Hepatocyte (in vitro differentiated cells): ENCODE measurements at regions not wholly inside any gene's neighbourhood (a gene's known extent, or its start where the extent isn't known, plus 50 kb on each side); places are given as distances from the start of the nearest gene placed in this dataset.

Experiments used
- DNase-seq: peaks from one replicate; pipeline ENCODE4 v3.0.0-alpha.2; 2016; ENCODE audit warnings: low spot score
- H2AFZ ChIP-seq: fragments of 200-600 bp; sonication (generic); 2 replicates; pipeline ENCODE4 v1.6.0; 2016; ENCODE audit warnings: antibody characterized with exemption, mild to moderate bottlenecking
- H3K27ac ChIP-seq: fragments of 200-600 bp; sonication (generic); 2 replicates; pipeline ENCODE4 v1.5.1; 2016; ENCODE audit warnings: mild to moderate bottlenecking
- H3K27me3 ChIP-seq: fragments of 200-600 bp; sonication (generic); 2 replicates; pipeline ENCODE4 v1.6.1; 2016
- H3K36me3 ChIP-seq: fragments of 200-600 bp; sonication (generic); replicated peaks from 2 replicates; pipeline ENCODE4 v1.5.1; 2016; ENCODE audit warnings: low read depth; ENCODE audit not compliant: insufficient read depth
- H3K4me1 ChIP-seq: fragments of 200-600 bp; sonication (generic); 2 replicates; pipeline ENCODE4 v1.5.1; 2016; ENCODE audit warnings: mild to moderate bottlenecking, moderate library complexity; ENCODE audit not compliant: insufficient read depth
- H3K4me2 ChIP-seq: fragments of 200-600 bp; sonication (generic); 2 replicates; pipeline ENCODE4 v1.6.0; 2016
- H3K4me3 ChIP-seq: fragments of 200-600 bp; sonication (generic); 2 replicates; pipeline ENCODE4 v1.5.1; 2016; ENCODE audit warnings: mild to moderate bottlenecking
- H3K79me2 ChIP-seq: fragments of 200-600 bp; sonication (generic); 2 replicates; pipeline ENCODE4 v1.6.0; 2017; ENCODE audit warnings: mild to moderate bottlenecking
- H3K9me2 ChIP-seq: fragments of 200-600 bp; sonication (generic); replicated peaks from 2 replicates; pipeline ENCODE4 v1.6.0; 2017; ENCODE audit warnings: mild to moderate bottlenecking; ENCODE audit not compliant: insufficient read depth
- H3K9me3 ChIP-seq: fragments of 200-600 bp; sonication (generic); 2 replicates; pipeline ENCODE4 v1.5.1; 2016; ENCODE audit warnings: low read depth, mild to moderate bottlenecking
- H4K20me1 ChIP-seq: fragments of 200-600 bp; sonication (generic); 2 replicates; pipeline ENCODE4 v1.6.0; 2016; ENCODE audit warnings: mild to moderate bottlenecking; ENCODE audit not compliant: insufficient read depth, poor library complexity, severe bottlenecking
- EZH2 ChIP-seq: fragments of 200-600 bp; sonication (generic); IDR thresholded peaks from 2 replicates; pipeline ENCODE4 v1.6.1; 2016; ENCODE audit warnings: antibody characterized with exemption, mild to moderate bottlenecking, borderline replicate concordance
- EZH2phosphoT487 ChIP-seq: fragments of 200-600 bp; sonication (generic); IDR thresholded peaks from one replicate; pipeline ENCODE4 v1.6.1; 2018; ENCODE audit warnings: antibody characterized with exemption, mild to moderate bottlenecking, low read depth, moderate library complexity; ENCODE audit not compliant: unreplicated experiment, severe bottlenecking
- WGBS: methylation state at CpG from one replicate; pipeline ENCODE4 v1.1.6; 2016; ENCODE audit warnings: low lambda C conversion rate; ENCODE audit errors: missing lambda C conversion rate; 5-methylcytosine and 5-hydroxymethylcytosine counted together
- TF ChIP-seq, protein P1 (sequence below): fragments of 200-600 bp; sonication (generic); IDR thresholded peaks from 2 replicates; pipeline ENCODE4 v1.5.1; 2016; ENCODE audit warnings: antibody characterized with exemption, mild to moderate bottlenecking; ENCODE audit not compliant: poor library complexity

- H2AFZ ChIP-seq, result no peak overlapping the region
- H3K79me2 ChIP-seq, result no peaks in the 10 kb centered on the region
- H4K20me1 ChIP-seq, result no peaks in the 10 kb centered on the region
- no peak overlapping the region for H3K27ac ChIP-seq
- no peak overlapping the region for H3K4me3 ChIP-seq
- H3K36me3 ChIP-seq, result no peaks in the 10 kb centered on the region
- H3K9me2 ChIP-seq, result no peaks in the 10 kb centered on the region
- H3K4me2 ChIP-seq, result no peak overlapping the region
- no peaks in the 10 kb centered on the region for H3K9me3 ChIP-seq
- TF ChIP-seq EZH2phosphoT487, result no peak
- TF ChIP-seq, protein P1, sequence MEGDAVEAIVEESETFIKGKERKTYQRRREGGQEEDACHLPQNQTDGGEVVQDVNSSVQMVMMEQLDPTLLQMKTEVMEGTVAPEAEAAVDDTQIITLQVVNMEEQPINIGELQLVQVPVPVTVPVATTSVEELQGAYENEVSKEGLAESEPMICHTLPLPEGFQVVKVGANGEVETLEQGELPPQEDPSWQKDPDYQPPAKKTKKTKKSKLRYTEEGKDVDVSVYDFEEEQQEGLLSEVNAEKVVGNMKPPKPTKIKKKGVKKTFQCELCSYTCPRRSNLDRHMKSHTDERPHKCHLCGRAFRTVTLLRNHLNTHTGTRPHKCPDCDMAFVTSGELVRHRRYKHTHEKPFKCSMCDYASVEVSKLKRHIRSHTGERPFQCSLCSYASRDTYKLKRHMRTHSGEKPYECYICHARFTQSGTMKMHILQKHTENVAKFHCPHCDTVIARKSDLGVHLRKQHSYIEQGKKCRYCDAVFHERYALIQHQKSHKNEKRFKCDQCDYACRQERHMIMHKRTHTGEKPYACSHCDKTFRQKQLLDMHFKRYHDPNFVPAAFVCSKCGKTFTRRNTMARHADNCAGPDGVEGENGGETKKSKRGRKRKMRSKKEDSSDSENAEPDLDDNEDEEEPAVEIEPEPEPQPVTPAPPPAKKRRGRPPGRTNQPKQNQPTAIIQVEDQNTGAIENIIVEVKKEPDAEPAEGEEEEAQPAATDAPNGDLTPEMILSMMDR, result no peak
- no peak for TF ChIP-seq EZH2
- H3K27me3 ChIP-seq, result no peaks in the 10 kb centered on the region
- DNase-seq, result no peak
- peaks cover 3% of the 10 kb centered on the region for H3K4me1 ChIP-seq
- WGBS, result 91% methylated on average over 3 of the region's 3 CpGs
Observed at GRCh38 chr12:58651850-58652249, 268.5 kb downstream of the LRIG3 start.

DNA sequence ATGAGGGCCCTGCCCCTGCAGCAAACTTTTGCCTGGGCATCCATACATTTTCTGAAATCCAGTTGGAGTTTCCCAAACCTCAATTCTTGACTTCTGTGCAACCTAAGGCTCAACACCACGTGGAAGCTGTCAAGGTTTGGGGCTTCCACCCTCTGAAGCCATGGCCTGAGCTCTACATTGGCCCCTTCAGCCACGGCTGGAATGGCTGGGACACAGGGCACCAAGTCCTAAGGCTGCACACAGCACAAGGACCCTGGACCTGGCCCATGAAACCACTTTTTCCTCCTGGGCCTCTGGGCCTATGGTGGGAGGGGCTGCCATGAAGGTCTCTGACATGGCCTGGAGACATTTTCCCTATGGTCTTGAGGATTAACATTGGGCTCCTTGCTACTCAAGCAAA, 266.3 kb downstream of the LRIG3 start:
- H3K27ac ChIP-seq, result no peak overlapping the region
- no peaks in the 10 kb centered on the region for H4K20me1 ChIP-seq
- no peaks in the 10 kb centered on the region for H3K9me3 ChIP-seq
- TF ChIP-seq EZH2, result no peak
- TF ChIP-seq, protein P1, result no peak
- 83% methylated on average over 2 of the region's 2 CpGs for WGBS
- H3K79me2 ChIP-seq, result no peaks in the 10 kb centered on the region
- no peak for DNase-seq
- H3K4me3 ChIP-seq, result no peak overlapping the region
- no peaks in the 10 kb centered on the region for H3K27me3 ChIP-seq
- no peaks in the 10 kb centered on the region for H3K9me2 ChIP-seq
- no peak overlapping the region for H3K4me2 ChIP-seq
- no peaks in the 10 kb centered on the region for H3K4me1 ChIP-seq
- no peaks in the 10 kb centered on the region for H3K36me3 ChIP-seq
- H2AFZ ChIP-seq, result no peak overlapping the region

GRCh38 chr12:58655375-58655774, 264.9 kb downstream of the LRIG3 start:
- 80% methylated on average over 6 of the region's 6 CpGs for WGBS
- H3K27me3 ChIP-seq, result no peaks in the 10 kb centered on the region
- H3K27ac ChIP-seq, result no peak overlapping the region
- no peak overlapping the region for H3K4me3 ChIP-seq
- no peak for DNase-seq
- no peaks in the 10 kb centered on the region for H3K36me3 ChIP-seq
- no peaks in the 10 kb centered on the region for H4K20me1 ChIP-seq
- H3K79me2 ChIP-seq, result no peaks in the 10 kb centered on the region
- no peaks in the 10 kb centered on the region for H3K9me2 ChIP-seq
- no peak overlapping the region for H2AFZ ChIP-seq
- TF ChIP-seq EZH2phosphoT487 (no peak), EZH2 (no peak)
- TF ChIP-seq, protein P1, result no peak
- H3K4me1 ChIP-seq, result no peaks in the 10 kb centered on the region
- no peak overlapping the region for H3K4me2 ChIP-seq
- H3K9me3 ChIP-seq, result no peaks in the 10 kb centered on the region

- Histone ChIP-seq H3K27me3 (no peaks in the 10 kb centered on the region), H3K4me2 (no peak overlapping the region), H3K79me2 (no peaks in the 10 kb centered on the region), H3K36me3 (no peaks in the 10 kb centered on the region), H3K4me3 (no peak overlapping the region), H3K4me1 (no peaks in the 10 kb centered on the region), H3K27ac (no peak overlapping the region), H3K9me3 (no peaks in the 10 kb centered on the region), H4K20me1 (no peaks in the 10 kb centered on the region), H3K9me2 (no peaks in the 10 kb centered on the region), H2AFZ (no peak overlapping the region)
- no peak for DNase-seq
- no peak for TF ChIP-seq EZH2
- no peak for TF ChIP-seq EZH2phosphoT487
- TF ChIP-seq, protein P1, result no peak
- 97% methylated on average over 3 of the region's 3 CpGs for WGBS
Observed at GRCh38 chr12:58656254-58657009, 263.9 kb downstream of the LRIG3 start.
